ENCODE measurements at regions not wholly inside any gene's neighbourhood (a gene's known extent, or its start where the extent isn't known, plus 50 kb on each side); places are given as distances from the start of the nearest gene placed in this dataset.

GRCh38 chr1:148402152-148403084 is 80.7 kb downstream of the PPIAL4G start (continued):
- TF ChIP-seq ZBTB9 (CRISPR knock-in tag; IDR thresholded peaks at IDR 0.05) = 0 out of 2 replicates have a peak, but pooled peaks have one; percentile 63
- TF ChIP-seq EP400 (IDR thresholded peaks at IDR 0.05) = peak; percentile 62
- peak; percentile 92 for TF ChIP-seq ZNF253 (CRISPR knock-in tag; conservative IDR thresholded peaks at IDR 0.05)
- TF ChIP-seq POLR2A (conservative IDR thresholded peaks at IDR 0.05) = peak; percentile 100
- TF ChIP-seq OTX1 (CRISPR knock-in tag; IDR thresholded peaks at IDR 0.05) = peak; percentile 95
- TF ChIP-seq DLX4 (CRISPR knock-in tag; IDR thresholded peaks at IDR 0.05) = peak; percentile 93
- TF ChIP-seq MEF2A (IDR thresholded peaks at IDR 0.05; ENCODE audit: control insufficient read depth, low read depth, low read length) = peak; percentile 59; the same call in 1 of the 2 replicates
- TF ChIP-seq NFATC3 (IDR thresholded peaks at IDR 0.05) = peak; percentile 56; the same call in 1 of the 2 replicates
- peak in 1 of 2 experiments; percentile 56; a peak in 1 of 4 replicates for TF ChIP-seq MAZ (CRISPR knock-in tag; conservative IDR thresholded peaks at IDR 0.05 in 1 of 2, IDR thresholded peaks at IDR 0.05 in 1 of 2)
- TF ChIP-seq MEIS2 (IDR thresholded peaks at IDR 0.05; ENCODE audit: partially characterized antibody) = peak; percentile 78
- peak; percentile 43; the same call in 1 of the 2 replicates for TF ChIP-seq ARID1B (IDR thresholded peaks at IDR 0.05)
- peak; percentile 86; the same call in 1 of the 2 replicates for TF ChIP-seq ETS1 (conservative IDR thresholded peaks at IDR 0.05; ENCODE audit: control insufficient read depth, low read depth, low read length)
- peak; percentile 32; the same call in 1 of the 2 replicates for TF ChIP-seq ZBTB7A (IDR thresholded peaks at IDR 0.05; ENCODE audit: borderline replicate concordance, control insufficient read depth, low read depth, low read length)
- TF ChIP-seq NELFE (IDR thresholded peaks at IDR 0.05; ENCODE audit: insufficient read depth, insufficient read length) = peak; percentile 22
- peak; percentile 99 for TF ChIP-seq HBP1 (CRISPR knock-in tag; IDR thresholded peaks at IDR 0.05)

Measured in K562 (cell line).